GM12878 (cell line): ENCODE measurements at regions not wholly inside any gene's neighbourhood (a gene's known extent, or its start where the extent isn't known, plus 50 kb on each side); places are given as distances from the start of the nearest gene placed in this dataset.

Source experiments
- ATAC-seq: fragments of 200-7000 bp; cut with Tn5 transposase; 3 replicates; pipeline ENCODE4 v1.9.1; 2020; ENCODE audit warnings: mild to moderate bottlenecking, moderate library complexity
- BruUV-seq: library from RNA; stranded (reverse); fragments of 400-500 nt; replicated peaks from 2 replicates; lab custom pipeline; 2021; lab: Mats Ljungman, UMichigan
- CTCF ChIA-PET: fragments of 300-600 bp; sonication (Branson Sonifier 250); formaldehyde crosslinking; extraction: SDS; loops from one replicate; lab custom pipeline; 2021; ENCODE audit warnings: inconsistent platforms; lab: Yijun Ruan, JAX
- POLR2A ChIA-PET: fragments of 350-600 bp; formaldehyde crosslinking; extraction: SDS; loops from one replicate; lab custom pipeline; 2021; ENCODE audit warnings: inconsistent platforms; lab: Charles Lee
- RAD21 ChIA-PET: fragments of 300-600 bp; sonication (Branson Sonifier 250); formaldehyde crosslinking; loops from one replicate; lab custom pipeline; 2023; ENCODE audit warnings: antibody characterized with exemption; ENCODE audit not compliant: unreplicated experiment; lab: Charles Lee
- SMC1A ChIA-PET: fragments of 300-600 bp; sonication (Branson Sonifier 250); formaldehyde crosslinking; loops from one replicate; lab custom pipeline; 2023; ENCODE audit not compliant: unreplicated experiment, uncharacterized antibody; lab: Charles Lee
- DNase-seq: peaks from one replicate; pipeline ENCODE4 v3.0.0-alpha.2; 2011; ENCODE audit warnings: low read depth, low spot score
- FAIRE-seq: peaks from 3 replicates; lab custom pipeline; 2011; peaks lifted over from hg19 to GRCh38; lab: Jason Lieb, UNC
- H2AFZ ChIP-seq: 2 replicates; pipeline ENCODE4 v1.6.0; 2011; ENCODE audit warnings: low read depth, low read length, control low read depth; ENCODE audit not compliant: control insufficient read depth
- H3K27ac ChIP-seq: 2 replicates; pipeline ENCODE4 v1.5.1; 2011; ENCODE audit warnings: control low read depth; ENCODE audit not compliant: control insufficient read depth, insufficient read depth
- H3K27me3 ChIP-seq, 2 experiments: replicated peaks in 1 of 2; 2 replicates each; pipeline versions ENCODE4 v1.6.0 to v1.6.1; 2011; ENCODE audit warnings: low read length in 1 of 2; ENCODE audit not compliant: control insufficient read depth in 2 of 2, insufficient read depth in 2 of 2
- H3K36me3 ChIP-seq, 2 experiments: 2 replicates each; pipeline ENCODE4 v1.5.1; 2011; ENCODE audit warnings: low read length in 1 of 2; ENCODE audit not compliant: control insufficient read depth in 2 of 2, insufficient read depth in 2 of 2
- H3K4me1 ChIP-seq: 2 replicates; pipeline ENCODE4 v1.6.1; 2011; ENCODE audit warnings: mild to moderate bottlenecking, low read length, moderate library complexity, mixed read lengths; ENCODE audit not compliant: control insufficient read depth, insufficient read depth
- H3K4me2 ChIP-seq: 2 replicates; pipeline ENCODE4 v1.6.0; 2011; ENCODE audit warnings: control low read depth; ENCODE audit not compliant: control insufficient read depth, insufficient read depth
- H3K4me3 ChIP-seq: fragments of 200-600 bp; sonication (generic); 2 replicates; pipeline ENCODE4 v1.5.1; 2016
- H3K79me2 ChIP-seq: 2 replicates; pipeline ENCODE4 v1.6.0; 2011; ENCODE audit warnings: low read length; ENCODE audit not compliant: control insufficient read depth, insufficient read depth
- H3K9ac ChIP-seq: 2 replicates; pipeline ENCODE4 v1.8.0; 2011; ENCODE audit warnings: low read length, control low read depth, mixed read lengths; ENCODE audit not compliant: control insufficient read depth, insufficient read depth
- H3K9me3 ChIP-seq: replicated peaks from 3 replicates; pipeline ENCODE4 v1.5.1; 2011; ENCODE audit warnings: mild to moderate bottlenecking, low read length; ENCODE audit not compliant: control insufficient read depth, insufficient read depth
- H4K20me1 ChIP-seq: 2 replicates; pipeline ENCODE4 v1.6.0; 2011; ENCODE audit not compliant: control insufficient read depth, insufficient read depth
- ATF3 ChIP-seq: IDR thresholded peaks from 2 replicates; pipeline ENCODE4 v1.6.1; 2011; ENCODE audit warnings: low read depth, mild to moderate bottlenecking, low read length, moderate library complexity, borderline replicate concordance; ENCODE audit errors: extremely low read depth
- CEBPZ ChIP-seq: fragments of 150-350 bp; IDR thresholded peaks from 2 replicates; pipeline ENCODE4 v1.6.1; 2016; ENCODE audit warnings: low read depth, low read length
- RAD21 ChIP-seq: IDR thresholded peaks from 2 replicates; pipeline ENCODE4 v1.6.1; 2011; ENCODE audit warnings: mild to moderate bottlenecking, low read depth, low read length, moderate library complexity; ENCODE audit not compliant: insufficient read depth
- YBX1 ChIP-seq: fragments of 450-650 bp; IDR thresholded peaks from 2 replicates; pipeline ENCODE4 v1.6.1; 2016; ENCODE audit warnings: antibody characterized with exemption
- WGBS: methylation state at CpG from one replicate; pipeline ENCODE4 v1.1.6; 2016; ENCODE audit warnings: low lambda C conversion rate; ENCODE audit not compliant: insufficient replicate concordance, insufficient coverage; ENCODE audit errors: missing lambda C conversion rate; 5-methylcytosine and 5-hydroxymethylcytosine counted together
- in situ Hi-C: fragments of 300-500 bp; cut with MboI; formaldehyde crosslinking; loops from 9 replicates; pipeline ENCODE4 v1.14.3; 2018; ENCODE audit warnings: mixed read lengths
- intact Hi-C: fragments of 100-400 bp; cut with micrococcal nuclease; formaldehyde crosslinking; loops from one replicate; pipeline ENCODE4 v1.14.2; 2022; ENCODE audit not compliant: unreplicated experiment

GRCh38 chr17:77649717-77650211, 308.7 kb upstream of the TNRC6C start:
- no peak overlapping the region for H3K9ac ChIP-seq
- SMC1A ChIA-PET = no interaction called here
- ATAC-seq = no peak
- in situ Hi-C loops = no loop called here
- H2AFZ ChIP-seq = no peak overlapping the region
- no peak for DNase-seq
- no peak overlapping the region for H3K4me3 ChIP-seq
- 26% methylated on average over 8 of the region's 8 CpGs for WGBS
- no TSS peak for BruUV-seq
- no peak overlapping the region for H3K4me2 ChIP-seq
- peaks cover 0 to 2% of the 10 kb centered on the region in 2 experiments; a peak in 1 of 4 replicates for H3K27me3 ChIP-seq
- intact Hi-C loops = no loop called here
- no peak overlapping the region for H3K27ac ChIP-seq
- H3K36me3 ChIP-seq = no peaks in the 10 kb centered on the region
- no peaks in the 10 kb centered on the region for H3K4me1 ChIP-seq
- H3K79me2 ChIP-seq = no peaks in the 10 kb centered on the region
- FAIRE-seq = no peak
- H4K20me1 ChIP-seq = no peaks in the 10 kb centered on the region
- POLR2A ChIA-PET = no interaction called here
- H3K9me3 ChIP-seq = no peaks in the 10 kb centered on the region
- RAD21 ChIA-PET = no interaction called here
- TF ChIP-seq RAD21 (peak; percentile 22; the same call in 1 of the 2 replicates), YBX1 (no peak), ATF3 (no peak), CEBPZ (no peak)
- CTCF ChIA-PET = no interaction called here
